ENCODE measurements at regions not wholly inside any gene's neighbourhood (a gene's known extent, or its start where the extent isn't known, plus 50 kb on each side); places are given as distances from the start of the nearest gene placed in this dataset.

- DNase-seq = no peak
Observed at GRCh38 chr5:35359859-35360258, 129.6 kb upstream of the PRLR start.

DNA sequence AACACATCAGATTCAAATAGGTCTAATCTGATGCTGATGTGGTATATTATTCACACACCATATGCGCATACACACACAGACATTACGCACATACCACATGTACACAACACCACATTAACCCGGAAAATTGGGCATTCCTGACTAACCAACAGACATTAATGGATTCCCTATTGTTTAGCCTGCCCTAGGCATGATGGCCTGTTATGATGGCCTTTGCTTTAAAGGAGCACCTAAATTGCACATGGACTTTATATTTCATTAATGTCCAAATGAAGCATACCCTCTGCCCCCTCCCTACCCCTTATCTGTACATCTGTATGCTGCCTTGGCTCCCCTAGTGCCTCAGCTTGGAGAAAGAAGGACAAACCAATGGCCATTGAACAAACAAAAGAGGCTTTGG lies 127.7 kb upstream of the PRLR start:
- DNase-seq = no peak

- no peak for DNase-seq
Observed at GRCh38 chr5:35356725-35357124, 126.4 kb upstream of the PRLR start.

DNA sequence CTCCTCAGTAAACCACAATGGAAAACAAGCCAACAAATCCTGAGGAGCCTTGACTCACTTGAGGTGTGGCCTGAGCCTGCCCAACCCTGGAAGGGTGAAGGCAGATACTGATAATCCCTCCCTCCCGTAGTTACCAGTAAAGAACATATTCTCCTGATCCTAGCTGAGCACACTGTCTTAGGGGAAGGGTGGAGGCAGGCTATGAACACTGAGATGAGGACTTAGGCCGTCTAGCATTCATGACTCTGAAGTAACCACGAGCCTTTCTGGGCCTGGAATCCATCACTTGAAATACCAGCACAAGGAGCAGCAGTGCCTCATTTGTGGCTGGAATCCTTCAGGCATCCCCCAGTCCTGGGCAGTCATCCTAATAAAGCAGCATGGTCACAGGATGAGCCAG lies 124.5 kb upstream of the PRLR start:
- DNase-seq = no peak

- peak in 1 of 3 donors; percentile 17 for DNase-seq
Observed at GRCh38 chr5:35345222-35345621, 114.9 kb upstream of the PRLR start.

DNA sequence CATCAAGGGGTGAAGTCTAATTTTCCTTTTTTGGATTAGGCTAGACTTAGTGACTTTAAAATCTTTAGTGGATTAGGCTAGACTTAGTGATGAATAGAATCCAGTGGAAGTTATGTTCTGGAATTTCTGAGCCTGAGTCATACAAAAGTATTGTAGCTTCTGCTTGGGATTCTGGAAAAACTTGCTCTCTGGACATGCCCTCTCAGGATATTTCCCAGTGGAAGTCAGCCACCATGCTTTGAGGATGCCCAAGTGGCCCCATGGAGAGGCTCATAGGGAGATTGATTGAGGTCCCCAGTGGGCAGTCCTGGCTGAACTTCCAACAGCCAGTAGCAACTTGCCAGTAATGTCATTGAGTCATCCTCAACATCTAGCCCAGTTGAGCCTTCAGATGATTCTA lies 112.4 kb upstream of the PRLR start:
- no peak for DNase-seq

GRCh38 chr5:35341189-35341588 lies 110.9 kb upstream of the PRLR start:
- DNase-seq = no peak

DNA sequence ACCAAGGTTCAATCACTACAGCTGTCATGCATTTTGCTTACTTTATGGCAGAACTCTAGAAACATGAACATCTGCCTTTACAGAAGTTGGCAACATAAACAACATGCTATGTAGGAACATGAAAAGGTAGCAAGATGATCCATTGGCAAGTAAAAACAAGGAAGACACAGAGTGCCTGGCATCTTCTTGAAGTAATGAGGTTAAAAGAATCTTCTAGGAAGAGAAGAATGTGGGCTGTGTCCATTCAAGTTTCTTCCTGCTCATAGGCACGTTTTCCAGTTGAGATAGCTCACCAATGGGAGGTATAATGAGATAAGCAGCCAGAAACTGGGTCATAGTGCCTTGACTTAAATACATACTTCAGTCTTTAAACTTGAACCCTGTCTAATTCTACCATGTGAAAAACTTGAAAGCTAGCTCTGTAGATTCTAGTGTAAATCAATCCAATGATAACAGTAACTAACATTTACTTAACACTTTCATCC lies 109.4 kb upstream of the PRLR start:
- no peak for DNase-seq

DNA sequence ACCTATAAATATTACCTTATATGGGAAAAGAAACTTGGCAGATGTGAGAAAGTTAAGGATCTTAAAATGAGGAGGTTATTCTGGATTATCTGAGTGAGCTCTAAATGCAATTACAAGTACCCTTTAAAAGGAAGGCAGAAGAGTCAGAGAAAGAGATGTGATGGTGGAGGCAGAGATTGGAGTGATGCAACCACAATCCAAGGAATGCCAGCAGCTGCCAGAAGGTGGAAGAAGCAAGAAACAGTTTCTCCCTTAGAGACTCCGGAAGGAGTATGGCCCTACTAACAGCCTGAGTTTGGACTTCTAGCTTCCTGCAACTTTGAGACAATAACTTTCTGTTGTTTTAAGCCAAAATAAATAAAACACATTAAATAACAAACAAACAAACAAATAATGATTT lies 108.7 kb upstream of the PRLR start:
- no peak for DNase-seq

DNA sequence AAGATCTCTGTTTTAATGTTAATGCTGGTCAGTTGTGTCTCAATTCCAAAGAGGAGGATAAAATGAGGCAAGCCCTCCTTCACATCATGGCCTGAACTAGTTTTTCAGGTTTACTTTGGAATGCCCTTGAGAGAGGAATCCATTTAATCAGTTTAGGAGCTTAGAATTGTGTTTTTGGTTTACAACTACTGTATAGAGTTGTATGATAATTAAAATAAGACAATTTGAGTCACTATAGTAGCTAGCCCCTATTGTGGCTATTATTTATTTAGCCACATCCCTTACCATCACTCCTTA lies 107.8 kb upstream of the PRLR start:
- DNase-seq = no peak

- no peak for DNase-seq
Observed at GRCh38 chr5:35337340-35338156, 107.3 kb upstream of the PRLR start.

- no peak for DNase-seq
Observed at GRCh38 chr5:35336230-35336629, 105.9 kb upstream of the PRLR start.

GRCh38 chr5:35335752-35336151 lies 105.5 kb upstream of the PRLR start:
- no peak for DNase-seq

- DNase-seq = no peak
Observed at GRCh38 chr5:35333366-35333765, 103.1 kb upstream of the PRLR start.

DNA sequence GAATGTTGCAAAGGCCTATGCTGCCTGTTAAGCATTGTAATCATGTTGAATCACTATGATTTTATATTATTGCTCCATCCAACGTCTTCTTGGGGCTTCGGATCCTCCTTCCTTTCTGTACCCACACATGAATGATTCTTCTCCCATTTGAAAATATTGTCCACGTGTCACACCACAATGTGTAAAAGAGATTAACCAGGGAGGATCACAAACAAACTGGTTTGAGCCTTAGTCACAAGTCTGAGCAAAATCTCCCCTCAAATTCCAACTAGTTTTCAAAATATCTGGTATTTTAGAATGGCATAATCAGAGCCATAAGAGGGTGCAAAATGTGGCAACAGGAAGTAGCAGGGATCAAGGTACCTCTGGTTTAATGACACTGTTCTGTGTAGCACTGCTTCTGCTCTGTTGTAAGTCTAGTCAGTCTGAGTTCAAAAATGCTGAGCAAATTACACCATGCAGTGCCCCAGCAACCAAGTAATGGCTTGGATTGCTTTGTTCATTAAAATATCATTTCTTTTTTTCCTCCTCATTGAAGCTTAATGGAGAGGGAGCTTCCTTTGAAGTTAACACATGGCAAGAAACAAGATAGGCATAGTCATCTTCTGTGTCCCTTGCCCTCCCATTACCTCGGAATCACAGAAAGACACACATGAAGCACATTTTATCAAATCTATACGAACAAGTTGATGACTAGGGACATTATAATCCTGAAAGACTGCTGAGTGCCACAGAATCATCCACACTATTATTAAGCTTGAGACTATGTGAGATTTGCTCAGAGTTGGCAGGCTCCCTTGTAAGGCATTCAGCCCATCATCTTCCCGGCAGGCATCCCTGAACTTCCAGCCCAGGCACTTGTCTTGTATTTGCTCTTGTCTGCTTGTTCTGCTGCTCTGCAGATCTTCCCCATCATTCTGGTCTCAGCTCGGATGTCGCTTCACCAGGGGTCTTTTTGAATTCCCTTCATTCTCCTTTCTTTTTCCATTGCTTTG lies 102.0 kb upstream of the PRLR start:
- DNase-seq = peak in 1 of 3 donors; percentile 46

- peak; percentile 51 to 78 (median 77) for DNase-seq
Observed at GRCh38 chr5:35325836-35326235, 95.5 kb upstream of the PRLR start.

- DNase-seq = no peak
Observed at GRCh38 chr5:35324679-35325078, 94.4 kb upstream of the PRLR start.

GRCh38 chr5:35324201-35324600 lies 93.9 kb upstream of the PRLR start:
- no peak for DNase-seq

GRCh38 chr5:35320029-35320428 lies 89.7 kb upstream of the PRLR start:
- no peak for DNase-seq

DNA sequence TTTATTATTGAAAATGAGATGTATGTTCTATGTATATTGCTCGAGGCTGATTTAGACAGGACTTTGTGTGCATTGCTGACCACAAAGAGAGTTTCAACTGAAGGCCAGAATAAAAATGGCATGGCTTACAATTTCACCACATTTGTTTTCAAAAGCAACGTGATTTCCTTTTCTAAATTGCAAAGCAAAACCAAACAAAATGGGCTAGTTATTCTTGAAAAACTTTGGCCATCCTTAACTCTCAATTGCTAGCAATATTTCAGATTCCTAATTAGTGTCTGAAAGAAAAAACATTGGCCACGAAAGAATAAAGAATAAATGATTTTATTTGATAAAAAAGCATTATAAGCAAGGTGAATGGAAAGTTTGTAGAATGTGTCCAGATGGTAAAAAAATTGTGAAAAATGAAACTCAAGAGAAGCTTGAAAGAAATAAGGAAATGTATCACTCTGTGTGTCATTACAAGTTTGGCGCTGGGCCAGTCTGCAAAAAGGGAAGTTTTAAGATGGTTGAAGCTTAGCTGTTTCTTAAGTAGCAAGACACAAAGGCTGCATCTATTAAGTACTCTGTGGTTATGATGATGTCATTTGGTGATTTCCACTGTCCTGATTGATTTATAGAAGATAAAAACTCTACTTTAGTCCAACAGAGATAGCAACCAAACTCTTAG lies 89.2 kb upstream of the PRLR start:
- DNase-seq = peak; percentile 94 to 100 (median 99)

DNA sequence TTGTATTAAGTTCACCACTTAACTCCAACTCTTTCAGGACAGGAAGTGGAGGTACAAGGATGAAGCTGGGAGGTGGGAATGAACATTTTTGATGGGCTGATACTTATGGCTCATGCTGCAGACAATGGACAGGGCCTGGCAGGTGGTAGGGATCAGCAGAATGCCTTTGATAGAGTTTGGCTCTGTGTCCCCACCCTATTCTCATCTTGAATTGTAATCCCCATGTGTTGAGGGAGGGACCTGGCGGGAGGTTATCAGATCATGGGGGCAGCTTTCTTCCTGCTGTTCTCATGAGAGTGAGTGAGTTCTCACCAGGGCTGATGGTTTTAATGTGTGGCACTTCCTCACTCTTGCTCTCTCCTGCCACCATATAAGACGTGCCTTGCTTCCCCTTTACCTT lies 87.3 kb upstream of the PRLR start:
- no peak for DNase-seq

- no peak for DNase-seq
Observed at GRCh38 chr5:35316611-35317274, 86.5 kb upstream of the PRLR start.

DNA sequence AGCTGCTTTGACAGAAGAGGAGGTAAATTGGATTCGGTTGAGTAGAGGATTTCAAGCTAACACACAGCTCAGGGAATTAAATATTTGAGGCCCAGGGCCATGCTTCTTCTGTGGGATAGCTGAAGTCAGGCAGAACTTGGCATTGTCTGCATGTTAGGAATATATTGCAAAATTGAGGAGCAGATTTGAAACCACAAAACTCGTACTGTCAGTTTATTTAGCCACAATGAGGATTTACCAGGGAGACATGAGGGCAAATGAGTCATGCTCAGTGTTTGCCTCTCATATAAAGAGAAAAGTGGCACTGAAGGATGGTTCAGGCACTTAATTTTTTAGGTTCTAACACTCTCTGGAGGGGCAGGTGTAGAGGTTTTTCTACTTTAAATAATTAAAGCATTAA lies 83.0 kb upstream of the PRLR start:
- DNase-seq = peak; percentile 55 to 78 (median 76)
